HepG2 (cell line): ENCODE measurements at regions not wholly inside any gene's neighbourhood (a gene's known extent, or its start where the extent isn't known, plus 50 kb on each side); places are given as distances from the start of the nearest gene placed in this dataset.

Source experiments
- CEBPG ChIP-seq: IDR thresholded peaks from 2 replicates; pipeline ENCODE4 v1.6.1; 2016
- EP300 ChIP-seq, 3 experiments: sonication (generic) in 1 of 3; formaldehyde crosslinking in 1 of 3; IDR thresholded peaks; 2 replicates each; pipeline versions ENCODE4 v1.5.1 to v1.6.1; 2011 to 2020; ENCODE audit warnings: low read depth in 2 of 3, low read length in 2 of 3, borderline replicate concordance in 1 of 3, improper control_type of control experiment in 1 of 3, mild to moderate bottlenecking in 1 of 3, missing genetic modification reagents in 1 of 3, moderate library complexity in 1 of 3
- HDAC2 ChIP-seq: sonication (generic); formaldehyde crosslinking; IDR thresholded peaks from 2 replicates; pipeline ENCODE4 v1.4.0; 2020; ENCODE audit warnings: missing genetic modification reagents
- HNF4A ChIP-seq: sonication (generic); formaldehyde crosslinking; IDR thresholded peaks from 2 replicates; pipeline ENCODE4 v1.4.0; 2020; ENCODE audit warnings: missing genetic modification reagents
- HNRNPLL ChIP-seq: fragments of 200-400 bp; formaldehyde crosslinking; IDR thresholded peaks from 2 replicates; pipeline ENCODE4 v1.6.1; 2017; ENCODE audit warnings: mild to moderate bottlenecking, low read depth, low read length; ENCODE audit not compliant: poor library complexity, severe bottlenecking
- IRF2 ChIP-seq: IDR thresholded peaks from 2 replicates; pipeline ENCODE4 v1.6.1; 2018; ENCODE audit warnings: missing genetic modification reagents, missing compliant biosample characterization
- MIXL1 ChIP-seq: IDR thresholded peaks from 2 replicates; pipeline ENCODE4 v1.6.1; 2016
- MTF1 ChIP-seq: sonication (generic); formaldehyde crosslinking; IDR thresholded peaks from 2 replicates; pipeline ENCODE4 v1.5.0; 2020; ENCODE audit warnings: missing genetic modification reagents
- MYC ChIP-seq: sonication (generic); formaldehyde crosslinking; IDR thresholded peaks from 2 replicates; pipeline ENCODE4 v1.9.0; 2021; ENCODE audit warnings: missing genetic modification reagents, borderline replicate concordance
- NR2F6 ChIP-seq, 2 experiments: IDR thresholded peaks; 2 replicates each; pipeline ENCODE4 v1.6.1; 2016; ENCODE audit warnings: antibody characterized with exemption in 1 of 2, mild to moderate bottlenecking in 1 of 2
- SIX4 ChIP-seq: sonication (generic); formaldehyde crosslinking; IDR thresholded peaks from 2 replicates; pipeline ENCODE4 v1.4.0; 2020; ENCODE audit warnings: missing genetic modification reagents
- SOX13 ChIP-seq, 3 experiments: fragments of 450-650 bp in 1 of 3; sonication (generic) in 1 of 3; formaldehyde crosslinking in 1 of 3; IDR thresholded peaks in 2 of 3; conservative IDR thresholded peaks in 1 of 3; 2 replicates each; pipeline versions ENCODE4 v1.5.0 to v1.6.1; 2016 to 2020; ENCODE audit warnings: antibody characterized with exemption in 1 of 3, mild to moderate bottlenecking in 1 of 3, missing compliant biosample characterization in 1 of 3, missing genetic modification reagents in 1 of 3, moderate library complexity in 1 of 3
- SOX5 ChIP-seq: IDR thresholded peaks from 2 replicates; pipeline ENCODE4 v1.6.1; 2016; ENCODE audit warnings: borderline replicate concordance
- SOX6 ChIP-seq, 2 experiments: fragments of 450-650 bp in 1 of 2; sonication (generic) in 1 of 2; formaldehyde crosslinking in 1 of 2; IDR thresholded peaks; 2 replicates each; pipeline versions ENCODE4 v1.4.0 to v1.6.1; 2017 to 2020; ENCODE audit warnings: antibody characterized with exemption in 1 of 2, mild to moderate bottlenecking in 1 of 2, missing genetic modification reagents in 1 of 2
- TARDBP ChIP-seq: sonication (generic); formaldehyde crosslinking; IDR thresholded peaks from 2 replicates; pipeline ENCODE4 v1.8.0; 2022; ENCODE audit warnings: mild to moderate bottlenecking, missing genetic modification reagents
- THAP11 ChIP-seq: IDR thresholded peaks from 2 replicates; pipeline ENCODE4 v1.6.1; 2016; ENCODE audit warnings: missing biosample characterization, missing genetic modification reagents
- ZFP1 ChIP-seq: IDR thresholded peaks from 2 replicates; pipeline ENCODE4 v1.6.1; 2016
- ZNF12 ChIP-seq: sonication (generic); formaldehyde crosslinking; IDR thresholded peaks from 2 replicates; pipeline ENCODE4 v1.5.0; 2020; ENCODE audit warnings: missing genetic modification reagents
- ZNF264 ChIP-seq: sonication (generic); formaldehyde crosslinking; IDR thresholded peaks from 2 replicates; pipeline ENCODE4 v1.4.0; 2020; ENCODE audit warnings: missing genetic modification reagents
- ZNF44 ChIP-seq: sonication (generic); formaldehyde crosslinking; IDR thresholded peaks from 2 replicates; pipeline ENCODE4 v1.5.1; 2020; ENCODE audit warnings: mild to moderate bottlenecking, missing genetic modification reagents
- ZNF644 ChIP-seq: IDR thresholded peaks from 2 replicates; pipeline ENCODE4 v1.6.1; 2016; ENCODE audit warnings: low read depth
- ZNF7 ChIP-seq: IDR thresholded peaks from 2 replicates; pipeline ENCODE4 v1.6.1; 2016; ENCODE audit warnings: missing biosample characterization, missing genetic modification reagents
- TF ChIP-seq, protein P1 (sequence below): sonication (generic); formaldehyde crosslinking; IDR thresholded peaks from 2 replicates; pipeline ENCODE4 v1.4.0; 2020; ENCODE audit warnings: missing genetic modification reagents, borderline replicate concordance
- TF ChIP-seq, protein P2 (sequence below): IDR thresholded peaks from 2 replicates; pipeline ENCODE4 v1.6.1; 2012; ENCODE audit warnings: low read depth, low read length, improper control_type of control experiment
- TF ChIP-seq, protein P3 (sequence below): sonication (generic); formaldehyde crosslinking; IDR thresholded peaks from 2 replicates; pipeline ENCODE4 v1.4.0; 2020; ENCODE audit warnings: missing genetic modification reagents
- TF ChIP-seq, protein P4 (sequence below): IDR thresholded peaks from 2 replicates; pipeline ENCODE4 v1.6.1; 2016

DNA sequence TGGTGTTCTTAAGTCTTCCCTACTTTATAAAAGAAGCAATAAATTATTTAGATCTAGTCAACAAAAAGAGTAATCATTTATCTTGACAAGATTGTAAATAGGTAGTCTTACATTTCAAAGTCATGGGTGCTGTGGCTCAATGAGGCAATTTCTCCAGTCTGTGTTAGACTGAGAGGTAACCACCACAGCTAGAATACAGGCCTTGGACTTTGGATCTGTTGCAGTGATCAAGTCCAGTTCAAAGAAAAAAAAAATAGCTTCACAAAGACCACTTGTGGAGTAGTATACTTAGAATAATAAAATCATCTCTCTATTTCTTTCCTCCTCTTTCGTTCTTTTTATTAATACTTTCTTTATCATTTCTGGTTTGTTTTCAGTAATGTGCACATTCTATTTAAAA lies 93.1 kb upstream of the FSIP2 start (continued):
- peak; percentile 77; a peak in 3 of 4 replicates for TF ChIP-seq EP300 (IDR thresholded peaks at IDR 0.05; ENCODE audit: low read depth in 2 of 2, low read length in 2 of 2)
- no peak for TF ChIP-seq EP300 (CRISPR knock-in tag; IDR thresholded peaks at IDR 0.05; ENCODE audit: borderline replicate concordance)
- no peak for TF ChIP-seq SOX13 (IDR thresholded peaks at IDR 0.05)
- peak in 1 of 2 experiments; percentile 60; a peak in 1 of 4 replicates for TF ChIP-seq SOX13 (CRISPR knock-in tag; conservative IDR thresholded peaks at IDR 0.05 in 1 of 2, IDR thresholded peaks at IDR 0.05 in 1 of 2)
- TF ChIP-seq, protein P1, sequence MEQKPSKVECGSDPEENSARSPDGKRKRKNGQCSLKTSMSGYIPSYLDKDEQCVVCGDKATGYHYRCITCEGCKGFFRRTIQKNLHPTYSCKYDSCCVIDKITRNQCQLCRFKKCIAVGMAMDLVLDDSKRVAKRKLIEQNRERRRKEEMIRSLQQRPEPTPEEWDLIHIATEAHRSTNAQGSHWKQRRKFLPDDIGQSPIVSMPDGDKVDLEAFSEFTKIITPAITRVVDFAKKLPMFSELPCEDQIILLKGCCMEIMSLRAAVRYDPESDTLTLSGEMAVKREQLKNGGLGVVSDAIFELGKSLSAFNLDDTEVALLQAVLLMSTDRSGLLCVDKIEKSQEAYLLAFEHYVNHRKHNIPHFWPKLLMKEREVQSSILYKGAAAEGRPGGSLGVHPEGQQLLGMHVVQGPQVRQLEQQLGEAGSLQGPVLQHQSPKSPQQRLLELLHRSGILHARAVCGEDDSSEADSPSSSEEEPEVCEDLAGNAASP (CRISPR knock-in tag): 0 out of 2 replicates have a peak, but pooled peaks have one; percentile 20
- TF ChIP-seq, protein P2, sequence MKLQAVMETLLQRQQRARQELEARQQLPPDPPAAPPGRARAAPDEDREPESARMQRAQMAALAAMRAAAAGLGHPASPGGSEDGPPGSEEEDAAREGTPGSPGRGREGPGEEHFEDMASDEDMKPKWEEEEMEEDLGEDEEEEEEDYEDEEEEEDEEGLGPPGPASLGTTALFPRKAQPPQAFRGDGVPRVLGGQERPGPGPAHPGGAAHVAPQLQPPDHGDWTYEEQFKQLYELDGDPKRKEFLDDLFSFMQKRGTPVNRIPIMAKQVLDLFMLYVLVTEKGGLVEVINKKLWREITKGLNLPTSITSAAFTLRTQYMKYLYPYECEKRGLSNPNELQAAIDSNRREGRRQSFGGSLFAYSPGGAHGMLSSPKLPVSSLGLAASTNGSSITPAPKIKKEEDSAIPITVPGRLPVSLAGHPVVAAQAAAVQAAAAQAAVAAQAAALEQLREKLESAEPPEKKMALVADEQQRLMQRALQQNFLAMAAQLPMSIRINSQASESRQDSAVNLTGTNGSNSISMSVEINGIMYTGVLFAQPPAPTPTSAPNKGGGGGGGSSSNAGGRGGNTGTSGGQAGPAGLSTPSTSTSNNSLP: peak; percentile 74; the same call in 1 of the 2 replicates
- 0 out of 2 replicates have a peak, but pooled peaks have one; percentile 30 for TF ChIP-seq HDAC2 (CRISPR knock-in tag)
- TF ChIP-seq ZNF44 (CRISPR knock-in tag): no peak
- no peak for TF ChIP-seq HNRNPLL
- no peak for TF ChIP-seq MYC (CRISPR knock-in tag)
- TF ChIP-seq ZNF7 (CRISPR knock-in tag): no peak
- 0 out of 2 replicates have a peak, but pooled peaks have one; percentile 14 for TF ChIP-seq ZNF12 (CRISPR knock-in tag)
- TF ChIP-seq SOX5 (CRISPR knock-in tag): peak; percentile 39; the same call in 1 of the 2 replicates
- no peak for TF ChIP-seq ZNF264 (CRISPR knock-in tag)
- TF ChIP-seq ZNF644 (CRISPR knock-in tag): peak; percentile 70; the same call in 1 of the 2 replicates
- peak; percentile 74 for TF ChIP-seq CEBPG (CRISPR knock-in tag)
- TF ChIP-seq MTF1 (CRISPR knock-in tag): no peak
- TF ChIP-seq SOX6 (IDR thresholded peaks at IDR 0.05): no peak
- 0 out of 2 replicates have a peak, but pooled peaks have one; percentile 45 for TF ChIP-seq SOX6 (CRISPR knock-in tag; IDR thresholded peaks at IDR 0.05)
- TF ChIP-seq, protein P3, sequence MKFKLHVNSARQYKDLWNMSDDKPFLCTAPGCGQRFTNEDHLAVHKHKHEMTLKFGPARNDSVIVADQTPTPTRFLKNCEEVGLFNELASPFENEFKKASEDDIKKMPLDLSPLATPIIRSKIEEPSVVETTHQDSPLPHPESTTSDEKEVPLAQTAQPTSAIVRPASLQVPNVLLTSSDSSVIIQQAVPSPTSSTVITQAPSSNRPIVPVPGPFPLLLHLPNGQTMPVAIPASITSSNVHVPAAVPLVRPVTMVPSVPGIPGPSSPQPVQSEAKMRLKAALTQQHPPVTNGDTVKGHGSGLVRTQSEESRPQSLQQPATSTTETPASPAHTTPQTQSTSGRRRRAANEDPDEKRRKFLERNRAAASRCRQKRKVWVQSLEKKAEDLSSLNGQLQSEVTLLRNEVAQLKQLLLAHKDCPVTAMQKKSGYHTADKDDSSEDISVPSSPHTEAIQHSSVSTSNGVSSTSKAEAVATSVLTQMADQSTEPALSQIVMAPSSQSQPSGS: 0 out of 2 replicates have a peak, but pooled peaks have one; percentile 26
- TF ChIP-seq IRF2 (CRISPR knock-in tag): peak; percentile 26; the same call in 1 of the 2 replicates
- peak; percentile 48; the same call in 1 of the 2 replicates for TF ChIP-seq MIXL1 (CRISPR knock-in tag)
- TF ChIP-seq THAP11 (CRISPR knock-in tag): 0 out of 2 replicates have a peak, but pooled peaks have one; percentile 13
- TF ChIP-seq HNF4A: peak; percentile 95
- peak; percentile 67; the same call in 1 of the 2 replicates for TF ChIP-seq SIX4
- no peak for TF ChIP-seq NR2F6 (IDR thresholded peaks at IDR 0.05)
- no peak for TF ChIP-seq NR2F6 (CRISPR knock-in tag; IDR thresholded peaks at IDR 0.05)
- TF ChIP-seq TARDBP (CRISPR knock-in tag): 0 out of 2 replicates have a peak, but pooled peaks have one; percentile 23
- TF ChIP-seq, protein P4, sequence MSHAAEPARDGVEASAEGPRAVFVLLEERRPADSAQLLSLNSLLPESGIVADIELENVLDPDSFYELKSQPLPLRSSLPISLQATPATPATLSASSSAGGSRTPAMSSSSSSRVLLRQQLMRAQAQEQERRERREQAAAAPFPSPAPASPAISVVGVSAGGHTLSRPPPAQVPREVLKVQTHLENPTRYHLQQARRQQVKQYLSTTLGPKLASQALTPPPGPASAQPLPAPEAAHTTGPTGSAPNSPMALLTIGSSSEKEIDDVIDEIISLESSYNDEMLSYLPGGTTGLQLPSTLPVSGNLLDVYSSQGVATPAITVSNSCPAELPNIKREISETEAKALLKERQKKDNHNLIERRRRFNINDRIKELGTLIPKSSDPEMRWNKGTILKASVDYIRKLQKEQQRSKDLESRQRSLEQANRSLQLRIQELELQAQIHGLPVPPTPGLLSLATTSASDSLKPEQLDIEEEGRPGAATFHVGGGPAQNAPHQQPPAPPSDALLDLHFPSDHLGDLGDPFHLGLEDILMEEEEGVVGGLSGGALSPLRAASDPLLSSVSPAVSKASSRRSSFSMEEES: 0 out of 2 replicates have a peak, but pooled peaks have one; percentile 42
- peak; percentile 89 for TF ChIP-seq ZFP1 (CRISPR knock-in tag)
